MM.1S (cell line): ENCODE measurements at regions not wholly inside any gene's neighbourhood (a gene's known extent, or its start where the extent isn't known, plus 50 kb on each side); places are given as distances from the start of the nearest gene placed in this dataset.

Source experiments
- DNase-seq: peaks from one replicate; pipeline ENCODE4 v3.0.0-alpha.2; 2015
- H2AFZ ChIP-seq: fragments of 300-600 bp; sonication (generic); 2 replicates; pipeline ENCODE4 v1.6.0; 2016; ENCODE audit warnings: antibody characterized with exemption, low read length
- H3F3A ChIP-seq: fragments of 300-600 bp; sonication (generic); 2 replicates; pipeline ENCODE4 v1.6.1; 2016; ENCODE audit warnings: mild to moderate bottlenecking, antibody characterized with exemption, low read length, moderate library complexity, mixed read lengths; ENCODE audit not compliant: insufficient read depth
- H3K27ac ChIP-seq: fragments of 300-600 bp; sonication (generic); 2 replicates; pipeline ENCODE4 v1.5.1; 2016; ENCODE audit warnings: mild to moderate bottlenecking, low read length
- H3K27me3 ChIP-seq: fragments of 300-600 bp; sonication (generic); replicated peaks from 2 replicates; pipeline ENCODE4 v1.6.0; 2016; ENCODE audit warnings: low read length; ENCODE audit not compliant: insufficient read depth
- H3K36me3 ChIP-seq: fragments of 300-600 bp; sonication (generic); replicated peaks from 2 replicates; pipeline ENCODE4 v1.6.1; 2016; ENCODE audit warnings: mild to moderate bottlenecking, low read length, mixed read lengths; ENCODE audit not compliant: insufficient read depth
- H3K4me1 ChIP-seq: fragments of 300-600 bp; sonication (generic); 2 replicates; pipeline ENCODE4 v1.6.1; 2016; ENCODE audit warnings: low read length, mixed read lengths
- H3K4me2 ChIP-seq: fragments of 300-600 bp; sonication (generic); 2 replicates; pipeline ENCODE4 v1.6.0; 2016; ENCODE audit warnings: low read depth, low read length
- H3K4me3 ChIP-seq: fragments of 300-600 bp; sonication (generic); 2 replicates; pipeline ENCODE4 v1.5.1; 2016; ENCODE audit warnings: low read length, mixed read lengths
- H3K79me2 ChIP-seq: fragments of 300-600 bp; sonication (generic); 2 replicates; pipeline ENCODE4 v1.6.1; 2016; ENCODE audit warnings: mixed run types, low read length, mixed read lengths
- H3K9ac ChIP-seq: fragments of 300-600 bp; sonication (generic); 2 replicates; pipeline ENCODE4 v1.6.1; 2016; ENCODE audit warnings: low read length, mixed read lengths
- H3K9me2 ChIP-seq: fragments of 300-600 bp; sonication (generic); replicated peaks from 2 replicates; pipeline ENCODE4 v1.6.1; 2016; ENCODE audit warnings: mild to moderate bottlenecking, low read length, mixed read lengths; ENCODE audit not compliant: insufficient read depth
- H3K9me3 ChIP-seq: fragments of 300-600 bp; sonication (generic); replicated peaks from 2 replicates; pipeline ENCODE4 v1.6.1; 2016; ENCODE audit warnings: mild to moderate bottlenecking, low read length, mixed read lengths; ENCODE audit not compliant: insufficient read depth
- H4K20me1 ChIP-seq: fragments of 300-600 bp; sonication (generic); 2 replicates; pipeline ENCODE4 v1.6.1; 2016; ENCODE audit warnings: mild to moderate bottlenecking, low read length, moderate library complexity, mixed read lengths; ENCODE audit not compliant: insufficient read depth
- EZH2 ChIP-seq: fragments of 300-600 bp; sonication (generic); optimal IDR thresholded peaks from 2 replicates; pipeline ENCODE3; 2017; ENCODE audit warnings: low read depth, mild to moderate bottlenecking, antibody characterized with exemption, low read length, mixed read lengths
- EZH2phosphoT487 ChIP-seq: fragments of 300-600 bp; sonication (generic); IDR thresholded peaks from 2 replicates; pipeline ENCODE4 v1.6.1; 2018; ENCODE audit warnings: antibody characterized with exemption, low read length
- TF ChIP-seq, protein P1 (sequence below): fragments of 300-600 bp; sonication (generic); IDR thresholded peaks from 2 replicates; pipeline ENCODE4 v1.5.1; 2016; ENCODE audit warnings: antibody characterized with exemption, low read length, mixed read lengths

DNA sequence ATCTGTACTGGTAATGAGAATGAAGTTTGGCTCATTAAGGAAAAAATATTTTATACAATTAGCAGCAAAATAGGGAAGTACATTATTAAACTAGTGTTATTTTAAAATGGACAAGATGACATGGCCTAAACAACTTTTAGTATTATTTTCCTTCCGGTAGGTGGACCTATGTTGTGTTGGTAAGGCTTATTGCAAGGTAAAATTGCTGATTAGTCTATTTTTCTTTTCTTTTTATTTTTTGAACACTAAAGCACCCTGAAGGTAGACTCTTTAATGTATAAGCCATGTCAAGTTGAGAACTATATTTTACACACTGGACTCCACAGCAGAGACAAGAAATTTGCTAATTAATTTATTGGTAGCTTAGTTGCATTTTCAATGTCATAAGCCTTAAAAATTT lies 239.5 kb upstream of the POT1 start:
- Histone ChIP-seq H2AFZ (no peak overlapping the region), H3K79me2 (no peaks in the 10 kb centered on the region), H3K4me2 (no peak overlapping the region), H3K4me3 (no peak overlapping the region), H4K20me1 (no peaks in the 10 kb centered on the region), H3K4me1 (no peaks in the 10 kb centered on the region), H3K27ac (no peak overlapping the region), H3F3A (no peaks in the 10 kb centered on the region), H3K9me3 (no peaks in the 10 kb centered on the region), H3K9ac (no peak overlapping the region), H3K27me3 (no peaks in the 10 kb centered on the region), H3K36me3 (no peaks in the 10 kb centered on the region), H3K9me2 (no peaks in the 10 kb centered on the region)
- TF ChIP-seq EZH2phosphoT487 (no peak), EZH2 (no peak)
- TF ChIP-seq, protein P1, sequence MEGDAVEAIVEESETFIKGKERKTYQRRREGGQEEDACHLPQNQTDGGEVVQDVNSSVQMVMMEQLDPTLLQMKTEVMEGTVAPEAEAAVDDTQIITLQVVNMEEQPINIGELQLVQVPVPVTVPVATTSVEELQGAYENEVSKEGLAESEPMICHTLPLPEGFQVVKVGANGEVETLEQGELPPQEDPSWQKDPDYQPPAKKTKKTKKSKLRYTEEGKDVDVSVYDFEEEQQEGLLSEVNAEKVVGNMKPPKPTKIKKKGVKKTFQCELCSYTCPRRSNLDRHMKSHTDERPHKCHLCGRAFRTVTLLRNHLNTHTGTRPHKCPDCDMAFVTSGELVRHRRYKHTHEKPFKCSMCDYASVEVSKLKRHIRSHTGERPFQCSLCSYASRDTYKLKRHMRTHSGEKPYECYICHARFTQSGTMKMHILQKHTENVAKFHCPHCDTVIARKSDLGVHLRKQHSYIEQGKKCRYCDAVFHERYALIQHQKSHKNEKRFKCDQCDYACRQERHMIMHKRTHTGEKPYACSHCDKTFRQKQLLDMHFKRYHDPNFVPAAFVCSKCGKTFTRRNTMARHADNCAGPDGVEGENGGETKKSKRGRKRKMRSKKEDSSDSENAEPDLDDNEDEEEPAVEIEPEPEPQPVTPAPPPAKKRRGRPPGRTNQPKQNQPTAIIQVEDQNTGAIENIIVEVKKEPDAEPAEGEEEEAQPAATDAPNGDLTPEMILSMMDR: no peak
- DNase-seq: no peak

DNA sequence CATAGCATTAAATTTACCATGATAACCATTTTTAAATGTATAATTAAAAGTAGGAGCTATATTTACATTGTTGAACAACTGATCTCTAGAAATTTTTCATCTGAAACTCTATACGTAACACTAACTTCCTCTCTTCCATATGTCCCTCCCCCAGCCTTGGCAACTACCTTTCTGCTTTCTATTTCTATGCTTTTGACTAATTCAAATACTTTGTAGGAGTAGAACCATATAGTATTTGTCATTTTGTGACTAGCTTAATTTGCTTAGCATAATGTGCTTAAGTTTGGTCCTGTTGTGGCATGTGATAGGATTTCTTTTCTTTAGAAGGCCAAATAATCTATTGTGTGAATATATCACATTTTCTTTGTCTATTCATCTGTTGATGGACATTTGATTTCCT lies 225.3 kb upstream of the POT1 start:
- H3K27me3 ChIP-seq: no peaks in the 10 kb centered on the region
- H3K27ac ChIP-seq: no peak overlapping the region
- no peaks in the 10 kb centered on the region for H3K9me2 ChIP-seq
- H3K4me1 ChIP-seq: no peaks in the 10 kb centered on the region
- H3K9ac ChIP-seq: no peak overlapping the region
- no peaks in the 10 kb centered on the region for H3K36me3 ChIP-seq
- H3K9me3 ChIP-seq: no peaks in the 10 kb centered on the region
- TF ChIP-seq, protein P1: no peak
- no peak for TF ChIP-seq EZH2phosphoT487
- TF ChIP-seq EZH2: no peak
- H3K4me2 ChIP-seq: no peak overlapping the region
- H4K20me1 ChIP-seq: no peaks in the 10 kb centered on the region
- DNase-seq: no peak
- H3F3A ChIP-seq: no peaks in the 10 kb centered on the region
- H3K79me2 ChIP-seq: no peaks in the 10 kb centered on the region
- no peak overlapping the region for H2AFZ ChIP-seq
- H3K4me3 ChIP-seq: no peak overlapping the region

DNA sequence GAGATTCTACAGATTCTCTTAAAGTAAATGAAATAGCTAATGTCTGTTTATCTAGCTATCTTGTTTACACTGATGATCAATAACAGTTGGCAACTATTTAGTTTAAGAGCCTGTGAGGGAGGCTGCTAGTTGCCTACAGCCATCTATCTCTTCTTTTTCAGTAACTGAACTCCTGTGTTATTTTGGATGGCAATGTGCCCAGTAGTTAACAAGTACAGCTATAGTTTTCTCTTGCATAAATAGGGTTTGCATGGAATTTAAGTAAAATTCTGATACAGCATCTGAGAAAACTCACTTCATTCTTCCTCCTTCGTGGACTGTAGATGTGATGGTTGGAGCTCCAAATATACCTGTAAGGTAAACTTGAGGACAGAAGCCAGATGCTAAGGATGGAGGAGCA lies 219.5 kb upstream of the POT1 start:
- H3K4me2 ChIP-seq: no peak overlapping the region
- TF ChIP-seq EZH2phosphoT487 (no peak), EZH2 (no peak)
- TF ChIP-seq, protein P1: no peak
- DNase-seq: no peak

More for the DNA sequence above, 219.5 kb upstream of the POT1 start:
- Histone ChIP-seq H3K79me2 (no peaks in the 10 kb centered on the region), H3K36me3 (no peaks in the 10 kb centered on the region), H3F3A (no peaks in the 10 kb centered on the region), H3K9ac (no peak overlapping the region), H2AFZ (no peak overlapping the region), H4K20me1 (no peaks in the 10 kb centered on the region), H3K9me3 (no peaks in the 10 kb centered on the region), H3K4me1 (no peaks in the 10 kb centered on the region), H3K9me2 (no peaks in the 10 kb centered on the region), H3K27me3 (no peaks in the 10 kb centered on the region), H3K27ac (no peak overlapping the region), H3K4me3 (no peak overlapping the region)
